ENCODE measurements at regions not wholly inside any gene's neighbourhood (a gene's known extent, or its start where the extent isn't known, plus 50 kb on each side); places are given as distances from the start of the nearest gene placed in this dataset.

DNA sequence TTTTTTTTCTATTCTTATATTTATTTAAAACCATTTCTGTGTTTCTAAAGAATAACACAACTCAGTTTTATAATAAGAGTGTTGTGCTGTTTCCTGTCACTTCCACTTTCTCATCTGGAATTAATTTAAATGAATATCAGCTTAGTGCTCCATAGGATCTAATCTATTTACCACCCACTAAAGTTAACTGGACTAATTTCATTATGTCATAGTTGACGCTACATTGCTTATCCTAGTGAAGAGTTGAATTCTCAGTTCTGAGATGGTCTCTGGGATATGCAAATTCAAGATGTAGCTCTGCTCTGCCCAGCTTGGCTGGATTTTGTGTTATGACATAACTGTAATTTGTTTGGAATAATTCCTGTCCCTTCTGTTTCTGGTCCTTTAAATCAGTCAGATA, 380.1 kb downstream of the METTL15 start:
- TF ChIP-seq, protein P1, sequence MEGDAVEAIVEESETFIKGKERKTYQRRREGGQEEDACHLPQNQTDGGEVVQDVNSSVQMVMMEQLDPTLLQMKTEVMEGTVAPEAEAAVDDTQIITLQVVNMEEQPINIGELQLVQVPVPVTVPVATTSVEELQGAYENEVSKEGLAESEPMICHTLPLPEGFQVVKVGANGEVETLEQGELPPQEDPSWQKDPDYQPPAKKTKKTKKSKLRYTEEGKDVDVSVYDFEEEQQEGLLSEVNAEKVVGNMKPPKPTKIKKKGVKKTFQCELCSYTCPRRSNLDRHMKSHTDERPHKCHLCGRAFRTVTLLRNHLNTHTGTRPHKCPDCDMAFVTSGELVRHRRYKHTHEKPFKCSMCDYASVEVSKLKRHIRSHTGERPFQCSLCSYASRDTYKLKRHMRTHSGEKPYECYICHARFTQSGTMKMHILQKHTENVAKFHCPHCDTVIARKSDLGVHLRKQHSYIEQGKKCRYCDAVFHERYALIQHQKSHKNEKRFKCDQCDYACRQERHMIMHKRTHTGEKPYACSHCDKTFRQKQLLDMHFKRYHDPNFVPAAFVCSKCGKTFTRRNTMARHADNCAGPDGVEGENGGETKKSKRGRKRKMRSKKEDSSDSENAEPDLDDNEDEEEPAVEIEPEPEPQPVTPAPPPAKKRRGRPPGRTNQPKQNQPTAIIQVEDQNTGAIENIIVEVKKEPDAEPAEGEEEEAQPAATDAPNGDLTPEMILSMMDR (IDR thresholded peaks at IDR 0.05; ENCODE audit: insufficient read depth, low read length, poor library complexity, severe bottlenecking), result no peak
- no peak for TF ChIP-seq EZH2phosphoT487 (conservative IDR thresholded peaks at IDR 0.05; ENCODE audit: low read length)

Data from SU-DHL-6 (cell line).